Nephron progenitor cell (in vitro differentiated cells): ENCODE measurements at regions not wholly inside any gene's neighbourhood (a gene's known extent, or its start where the extent isn't known, plus 50 kb on each side); places are given as distances from the start of the nearest gene placed in this dataset.

ENCODE experiments used
- DNase-seq: peaks from one replicate; pipeline ENCODE4 v3.0.0; 2021
- H3K27ac Mint-ChIP-seq: 2 replicates; pipeline ENCODE4 v1.8.0; 2021; ENCODE audit warnings: mild to moderate bottlenecking, moderate library complexity, mixed read lengths
- H3K27me3 Mint-ChIP-seq: 2 replicates; pipeline ENCODE4 v1.8.0; 2021; ENCODE audit warnings: mild to moderate bottlenecking, low read depth, mixed read lengths; ENCODE audit not compliant: poor library complexity
- H3K36me3 Mint-ChIP-seq: 2 replicates; pipeline ENCODE4 v1.8.0; 2021; ENCODE audit warnings: low read depth, mixed read lengths
- H3K4me1 Mint-ChIP-seq: 2 replicates; pipeline ENCODE4 v1.8.0; 2021; ENCODE audit warnings: mixed read lengths
- H3K4me3 Mint-ChIP-seq: 2 replicates; pipeline ENCODE4 v1.8.0; 2021; ENCODE audit warnings: mild to moderate bottlenecking, moderate library complexity, mixed read lengths
- H3K9me3 Mint-ChIP-seq: 2 replicates; pipeline ENCODE4 v1.8.0; 2021; ENCODE audit warnings: mild to moderate bottlenecking, moderate library complexity, mixed read lengths
- TF ChIP-seq, protein P1 (sequence below): fragments of 200-600 bp; sonication (generic); IDR thresholded peaks from 2 replicates; pipeline ENCODE4 v1.5.0; 2021; ENCODE audit warnings: antibody characterized with exemption

DNA sequence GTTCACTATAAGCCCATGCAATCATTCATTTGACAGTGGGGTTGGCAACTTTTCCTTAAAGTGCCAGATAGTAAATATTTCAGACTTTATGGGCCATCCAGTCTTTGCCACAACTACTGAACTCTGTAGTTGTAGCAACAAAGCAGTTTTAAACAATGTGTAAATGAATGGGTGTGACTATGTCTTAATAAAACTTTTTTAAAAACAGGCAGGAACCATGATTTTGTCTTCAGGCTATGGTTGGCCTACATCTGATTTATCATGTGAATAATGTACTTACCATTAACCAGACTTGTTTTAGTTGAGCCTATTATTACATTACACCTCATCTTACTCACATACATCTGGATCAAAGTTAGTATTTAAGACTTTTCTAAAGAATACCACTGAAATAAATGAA lies 361.6 kb downstream of the GABRG2 start:
- Mint-ChIP-seq H3K4me3 (no peak overlapping the region), H3K9me3 (no peaks in the 10 kb centered on the region), H3K27ac (no peak overlapping the region), H3K27me3 (no peaks in the 10 kb centered on the region), H3K4me1 (peaks cover 2% of the 10 kb centered on the region), H3K36me3 (no peaks in the 10 kb centered on the region)
- TF ChIP-seq, protein P1, sequence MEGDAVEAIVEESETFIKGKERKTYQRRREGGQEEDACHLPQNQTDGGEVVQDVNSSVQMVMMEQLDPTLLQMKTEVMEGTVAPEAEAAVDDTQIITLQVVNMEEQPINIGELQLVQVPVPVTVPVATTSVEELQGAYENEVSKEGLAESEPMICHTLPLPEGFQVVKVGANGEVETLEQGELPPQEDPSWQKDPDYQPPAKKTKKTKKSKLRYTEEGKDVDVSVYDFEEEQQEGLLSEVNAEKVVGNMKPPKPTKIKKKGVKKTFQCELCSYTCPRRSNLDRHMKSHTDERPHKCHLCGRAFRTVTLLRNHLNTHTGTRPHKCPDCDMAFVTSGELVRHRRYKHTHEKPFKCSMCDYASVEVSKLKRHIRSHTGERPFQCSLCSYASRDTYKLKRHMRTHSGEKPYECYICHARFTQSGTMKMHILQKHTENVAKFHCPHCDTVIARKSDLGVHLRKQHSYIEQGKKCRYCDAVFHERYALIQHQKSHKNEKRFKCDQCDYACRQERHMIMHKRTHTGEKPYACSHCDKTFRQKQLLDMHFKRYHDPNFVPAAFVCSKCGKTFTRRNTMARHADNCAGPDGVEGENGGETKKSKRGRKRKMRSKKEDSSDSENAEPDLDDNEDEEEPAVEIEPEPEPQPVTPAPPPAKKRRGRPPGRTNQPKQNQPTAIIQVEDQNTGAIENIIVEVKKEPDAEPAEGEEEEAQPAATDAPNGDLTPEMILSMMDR = no peak
- DNase-seq = no peak

DNA sequence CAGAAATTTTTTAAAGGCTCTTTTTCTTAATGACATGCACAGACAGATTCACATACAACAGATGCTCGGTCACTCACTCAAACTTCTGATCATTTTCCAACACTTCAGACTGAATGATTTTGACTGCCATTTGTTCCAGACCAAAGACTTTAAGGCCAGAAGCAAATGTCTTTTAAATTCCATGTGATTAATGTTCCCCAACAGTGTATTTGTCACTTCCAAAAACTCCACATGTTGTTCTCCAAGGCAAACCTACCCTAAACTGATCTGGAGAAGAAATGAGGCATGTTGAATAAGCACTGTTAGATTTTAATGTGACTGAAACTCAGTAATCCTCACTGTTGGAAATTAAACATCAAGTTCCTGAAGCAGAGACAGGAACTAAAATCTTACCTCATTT lies 366.7 kb downstream of the GABRG2 start:
- DNase-seq = no peak

DNA sequence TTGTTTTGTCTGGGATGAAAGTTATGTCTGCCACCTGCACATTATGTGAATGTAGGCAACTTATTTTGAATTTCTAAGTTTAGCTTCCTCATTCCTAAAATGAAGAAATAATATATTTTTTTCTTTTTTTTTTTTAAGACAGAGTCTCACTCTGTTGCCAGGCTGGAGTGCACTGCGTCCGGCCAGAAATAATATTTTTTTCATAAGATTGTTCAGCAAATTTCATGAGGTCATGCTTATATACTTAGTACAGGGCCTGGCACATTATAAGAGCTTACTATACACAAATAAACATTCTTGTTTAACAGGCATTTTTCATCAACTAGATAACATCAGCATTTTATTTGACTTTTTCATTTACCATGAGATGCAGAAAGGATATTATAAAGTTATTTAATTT lies 368.5 kb downstream of the GABRG2 start:
- no peak for DNase-seq
- peaks cover 12% of the 10 kb centered on the region for H3K4me1 Mint-ChIP-seq
- no peaks in the 10 kb centered on the region for H3K27me3 Mint-ChIP-seq
- H3K9me3 Mint-ChIP-seq = no peaks in the 10 kb centered on the region
- TF ChIP-seq, protein P1 = no peak
- no peaks in the 10 kb centered on the region for H3K36me3 Mint-ChIP-seq
- H3K4me3 Mint-ChIP-seq = no peak overlapping the region
- no peak overlapping the region for H3K27ac Mint-ChIP-seq

More for the DNA sequence above, 366.7 kb downstream of the GABRG2 start:
- TF ChIP-seq, protein P1 = no peak
- Mint-ChIP-seq H3K4me3 (no peak overlapping the region), H3K27me3 (no peaks in the 10 kb centered on the region), H3K4me1 (peaks cover 12% of the 10 kb centered on the region), H3K27ac (peak overlapping the region; percentile 16), H3K9me3 (no peaks in the 10 kb centered on the region), H3K36me3 (no peaks in the 10 kb centered on the region)

DNA sequence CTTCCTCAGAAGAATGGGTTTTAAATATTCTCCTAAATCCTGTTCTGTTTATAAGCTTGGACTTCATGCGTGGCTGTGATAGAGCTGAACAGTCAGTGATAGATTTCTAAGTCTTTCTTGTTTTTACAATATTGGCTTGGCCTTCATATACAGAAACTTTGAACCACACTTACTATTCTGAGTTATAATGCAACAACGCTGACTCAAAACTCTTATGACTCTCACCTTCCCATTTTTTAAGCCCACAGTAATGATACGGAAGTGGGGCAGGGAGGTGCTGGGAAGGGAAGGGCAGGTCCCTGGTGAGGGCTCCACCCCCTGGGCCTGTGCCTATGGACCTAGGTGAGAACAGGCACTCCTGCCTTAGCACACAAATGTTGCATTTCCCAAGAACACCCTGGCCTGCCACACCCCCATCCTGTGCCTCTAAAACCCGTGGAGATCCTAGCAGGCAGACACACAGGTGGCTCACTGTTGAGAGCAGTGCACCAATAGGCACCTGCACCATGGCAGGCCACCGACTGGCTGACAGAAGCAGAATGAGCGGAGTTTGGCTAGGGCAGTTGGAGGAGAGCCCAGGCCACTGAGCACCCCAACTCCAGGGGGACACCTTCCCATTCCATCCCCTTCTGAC lies 376.7 kb downstream of the GABRG2 start:
- Mint-ChIP-seq H3K27me3 (no peaks in the 10 kb centered on the region), H3K4me1 (no peaks in the 10 kb centered on the region), H3K27ac (no peak overlapping the region), H3K9me3 (no peaks in the 10 kb centered on the region), H3K36me3 (no peaks in the 10 kb centered on the region), H3K4me3 (no peak overlapping the region)
- TF ChIP-seq, protein P1 = no peak
- no peak for DNase-seq

DNA sequence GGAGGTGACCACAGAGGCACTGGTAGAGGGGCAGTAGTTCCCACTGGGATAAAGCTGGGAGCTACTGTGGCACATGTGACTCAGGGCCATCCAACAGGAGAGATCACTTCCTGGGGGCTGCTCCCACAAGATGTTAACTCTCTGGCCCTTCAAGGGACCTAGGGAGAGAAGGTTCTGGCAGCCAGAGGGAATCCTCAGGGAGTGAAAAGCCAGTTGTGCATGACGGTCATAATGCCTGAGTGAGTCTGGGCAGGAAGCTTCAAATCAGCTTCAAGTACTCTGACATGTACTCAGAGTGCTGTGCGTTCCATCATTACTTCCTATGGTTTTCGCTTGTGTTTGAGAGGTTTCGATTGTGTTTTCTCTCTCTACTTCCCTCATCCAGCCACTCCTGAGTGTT lies 388.5 kb downstream of the GABRG2 start:
- Mint-ChIP-seq H3K36me3 (no peaks in the 10 kb centered on the region), H3K27me3 (no peaks in the 10 kb centered on the region), H3K9me3 (peaks cover 27% of the 10 kb centered on the region), H3K4me1 (peaks cover 12% of the 10 kb centered on the region), H3K27ac (no peak overlapping the region), H3K4me3 (no peak overlapping the region)
- TF ChIP-seq, protein P1 = no peak
- no peak for DNase-seq

DNA sequence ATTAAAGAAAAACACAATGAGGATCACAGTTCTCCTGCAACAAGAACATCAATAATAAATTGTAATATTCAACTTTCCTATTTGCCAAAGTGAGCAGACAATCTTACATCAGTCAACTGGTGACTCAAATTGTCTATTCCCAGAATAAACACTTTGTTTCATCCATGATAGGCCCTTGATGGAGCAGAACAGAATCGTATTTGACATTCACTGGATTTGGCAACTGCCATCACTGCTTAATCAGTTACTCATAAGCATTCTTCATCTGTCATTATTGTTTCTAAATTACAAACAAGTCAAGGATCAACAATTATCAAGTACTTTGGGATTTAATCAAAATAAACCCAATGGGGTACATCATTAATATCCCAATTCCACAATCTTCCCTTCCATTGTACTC lies 398.4 kb downstream of the GABRG2 start:
- no peaks in the 10 kb centered on the region for H3K4me1 Mint-ChIP-seq
- peaks cover 4% of the 10 kb centered on the region for H3K27me3 Mint-ChIP-seq
- TF ChIP-seq, protein P1 = no peak
- H3K36me3 Mint-ChIP-seq = no peaks in the 10 kb centered on the region
- no peak overlapping the region for H3K4me3 Mint-ChIP-seq
- DNase-seq = no peak
- no peak overlapping the region for H3K27ac Mint-ChIP-seq
- peaks cover 8% of the 10 kb centered on the region for H3K9me3 Mint-ChIP-seq
